GM12874 (cell line): ENCODE measurements at regions not wholly inside any gene's neighbourhood (a gene's known extent, or its start where the extent isn't known, plus 50 kb on each side); places are given as distances from the start of the nearest gene placed in this dataset.

Source experiments
- CTCF ChIP-seq: IDR thresholded peaks from 2 replicates; pipeline ENCODE4 v1.5.1; 2011; ENCODE audit warnings: low read depth, mild to moderate bottlenecking, control low read depth, low read length, moderate library complexity; ENCODE audit not compliant: insufficient read depth

DNA sequence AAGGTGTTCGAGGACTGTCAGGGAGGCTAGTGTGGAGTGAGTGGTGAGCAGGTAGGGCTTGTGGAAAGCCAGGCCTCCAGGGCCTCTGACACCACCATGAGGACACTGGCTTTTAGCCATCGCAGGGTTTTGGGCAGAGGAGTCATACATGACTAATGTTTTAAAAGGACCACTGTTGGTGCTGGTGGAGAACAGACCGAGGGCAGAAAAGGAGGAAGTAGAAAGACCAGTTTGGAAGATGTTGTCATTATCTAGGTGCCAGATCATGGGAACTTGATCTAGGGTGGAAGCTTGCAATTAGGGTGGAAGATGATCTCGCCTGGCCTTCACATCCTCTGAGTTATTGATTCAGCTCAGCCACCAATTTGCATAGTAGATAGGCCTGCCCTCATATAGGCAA lies 144.2 kb downstream of the C12orf75 start:
- no peak for TF ChIP-seq CTCF

DNA sequence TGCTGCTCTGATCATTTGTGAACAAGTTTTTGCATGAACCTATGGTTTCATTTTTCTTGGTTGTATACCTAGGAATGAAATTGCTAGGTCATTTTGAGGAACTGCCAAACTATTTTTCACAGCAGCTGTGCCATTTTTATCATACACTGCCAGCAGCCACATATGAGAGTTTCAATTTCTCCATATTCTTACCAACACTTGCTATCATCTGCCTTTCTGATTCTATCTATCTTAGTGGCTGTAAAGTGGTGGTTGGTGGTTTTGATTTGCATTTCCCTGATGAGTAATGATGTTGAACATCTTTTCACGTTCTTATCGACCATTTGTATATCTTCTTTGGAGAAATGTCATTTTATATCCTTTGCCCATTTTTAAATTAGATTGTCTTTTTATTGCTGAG lies 146.1 kb downstream of the C12orf75 start:
- TF ChIP-seq CTCF = no peak

GRCh38 chr12:105477873-105478272 lies 147.4 kb downstream of the C12orf75 start:
- TF ChIP-seq CTCF = no peak

DNA sequence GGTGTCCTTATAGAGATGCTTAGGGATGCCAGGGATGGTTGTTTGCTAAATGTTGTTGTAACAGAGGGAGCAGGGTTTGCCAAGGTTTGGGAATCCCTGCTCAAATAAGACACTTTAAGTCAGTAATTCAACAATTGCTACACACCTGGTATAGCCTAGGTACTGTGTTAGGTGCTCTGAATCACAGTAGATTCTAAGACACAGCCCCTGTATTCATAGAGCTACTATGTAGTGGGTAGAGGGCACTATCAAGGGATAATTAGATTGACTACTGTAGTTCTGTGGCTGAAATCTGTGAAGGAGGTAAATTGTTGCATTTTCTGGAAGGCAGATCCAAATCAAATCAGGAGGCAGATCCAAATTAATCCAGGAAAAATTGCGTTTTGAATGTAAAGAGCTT lies 149.2 kb downstream of the C12orf75 start:
- TF ChIP-seq CTCF = no peak

GRCh38 chr12:105480162-105480561 lies 149.7 kb downstream of the C12orf75 start:
- TF ChIP-seq CTCF = no peak

GRCh38 chr12:105481392-105482300 lies 151.2 kb downstream of the C12orf75 start:
- no peak for TF ChIP-seq CTCF

DNA sequence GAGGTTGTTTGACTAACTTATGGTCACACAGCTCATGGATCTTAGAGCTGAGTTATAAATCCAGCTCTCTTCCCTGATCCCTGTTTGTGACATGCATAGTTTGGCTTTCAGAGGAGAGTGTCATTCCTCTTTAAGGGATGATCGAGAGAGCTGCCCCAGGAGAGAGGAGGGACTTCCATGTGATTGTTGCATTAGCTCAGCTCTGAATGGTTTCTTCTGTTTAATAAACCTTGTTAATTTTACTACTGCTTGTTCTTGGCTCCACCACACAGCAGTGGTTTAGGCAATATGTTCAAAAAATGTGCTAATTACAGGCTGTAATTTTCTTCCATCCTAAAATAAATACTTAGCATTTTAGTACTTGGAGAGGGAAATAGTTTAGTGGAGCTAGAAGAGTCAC lies 152.5 kb downstream of the C12orf75 start:
- no peak for TF ChIP-seq CTCF
